Hematopoietic multipotent progenitor cell treated with erythropoietin and hydrocortisone succinate and interleukin-3 and kit ligand, for 17 days (in vitro differentiated cells): ENCODE measurements at regions not wholly inside any gene's neighbourhood (a gene's known extent, or its start where the extent isn't known, plus 50 kb on each side); places are given as distances from the start of the nearest gene placed in this dataset.

Source experiments
- DNase-seq: peaks from one replicate; pipeline ENCODE4 v3.0.0-alpha.2; 2015; ENCODE audit warnings: low spot score

DNA sequence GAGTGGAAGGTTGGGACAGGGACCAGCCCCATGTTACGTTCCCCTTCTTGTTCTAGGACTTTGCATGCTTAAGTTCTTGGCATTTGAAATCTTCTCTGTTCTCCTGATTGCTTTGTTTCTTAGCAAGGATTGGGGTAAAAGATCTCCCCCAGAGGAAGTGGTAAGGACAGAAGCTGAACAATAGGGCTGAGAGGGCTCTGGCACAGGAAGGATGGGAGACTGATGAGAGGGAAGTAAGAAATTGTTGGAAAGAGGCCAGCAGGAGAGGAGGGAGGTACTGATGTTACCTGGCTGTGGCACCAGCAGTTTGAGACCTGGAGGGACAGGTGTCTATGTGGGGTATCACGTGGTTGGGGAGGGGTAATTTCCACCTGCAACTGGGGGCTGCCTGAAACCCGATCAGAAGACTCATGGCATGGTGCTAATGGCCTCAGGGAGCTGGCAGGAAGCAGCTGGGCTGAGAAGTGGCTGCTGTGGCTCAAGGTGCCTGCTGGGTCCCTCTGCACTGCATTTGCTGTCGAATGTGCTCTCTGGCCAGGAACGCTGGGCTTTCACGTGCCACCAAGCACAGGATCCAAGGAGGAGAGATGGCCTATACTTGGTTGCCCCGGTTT lies 108.4 kb downstream of the LSM3 start:
- no peak for DNase-seq

DNA sequence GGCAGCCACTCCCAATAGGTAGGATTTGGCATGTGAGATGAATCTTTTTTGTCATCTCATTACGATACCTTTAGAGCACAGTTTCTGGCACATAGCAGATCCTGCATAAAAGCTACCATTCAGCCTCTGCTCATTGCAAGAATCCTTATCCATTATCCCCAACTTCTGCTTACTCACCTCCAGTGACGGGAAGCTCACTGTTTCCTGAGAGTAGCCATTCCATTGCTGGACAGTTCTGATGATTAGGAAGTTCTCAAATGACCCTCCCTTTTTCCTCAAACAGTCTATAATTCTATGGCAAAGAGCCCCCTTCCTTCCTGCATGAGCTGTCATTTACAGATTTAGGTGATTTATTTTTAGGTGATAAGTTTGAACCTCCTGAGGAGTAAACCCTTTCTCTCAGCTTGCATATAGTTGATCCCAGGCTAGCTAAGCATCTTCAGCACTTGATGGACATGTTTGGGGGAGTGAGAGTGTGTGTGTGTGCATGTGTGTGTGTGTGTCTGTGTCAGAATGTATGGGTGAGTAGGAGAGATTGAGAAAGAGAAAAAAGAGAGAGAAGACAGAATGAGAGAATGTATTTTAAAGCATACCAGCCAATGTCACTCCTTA lies 109.7 kb downstream of the LSM3 start:
- DNase-seq = no peak

DNA sequence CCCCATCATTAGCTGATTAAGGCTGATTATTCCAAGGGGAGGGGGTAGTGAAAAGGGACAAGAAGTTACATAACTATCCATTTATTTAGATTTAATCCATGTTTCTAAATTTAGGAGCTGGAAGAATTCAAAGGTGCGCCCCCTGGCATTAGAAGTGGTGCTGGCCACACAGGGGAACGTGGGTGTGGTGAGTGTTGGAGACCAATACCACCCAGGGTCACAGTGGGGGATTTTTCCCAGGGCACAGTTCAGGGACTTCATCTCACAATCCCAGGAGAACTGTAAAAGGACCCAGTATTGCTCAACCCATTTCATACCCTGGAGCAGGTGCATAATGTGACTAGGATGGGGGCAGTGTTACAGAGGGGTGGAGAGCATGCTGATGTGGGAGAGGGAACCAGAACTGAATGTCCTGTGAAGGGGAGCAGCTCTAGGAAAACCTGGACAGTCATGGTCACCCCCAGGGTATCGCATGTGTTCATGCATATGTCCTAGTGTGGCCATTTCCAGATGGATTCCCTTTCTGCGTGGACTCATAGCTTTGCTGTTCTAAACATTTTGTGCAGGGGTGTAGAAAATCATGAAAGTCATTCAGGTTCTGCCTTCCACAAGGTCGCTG lies 110.3 kb downstream of the LSM3 start:
- no peak for DNase-seq

DNA sequence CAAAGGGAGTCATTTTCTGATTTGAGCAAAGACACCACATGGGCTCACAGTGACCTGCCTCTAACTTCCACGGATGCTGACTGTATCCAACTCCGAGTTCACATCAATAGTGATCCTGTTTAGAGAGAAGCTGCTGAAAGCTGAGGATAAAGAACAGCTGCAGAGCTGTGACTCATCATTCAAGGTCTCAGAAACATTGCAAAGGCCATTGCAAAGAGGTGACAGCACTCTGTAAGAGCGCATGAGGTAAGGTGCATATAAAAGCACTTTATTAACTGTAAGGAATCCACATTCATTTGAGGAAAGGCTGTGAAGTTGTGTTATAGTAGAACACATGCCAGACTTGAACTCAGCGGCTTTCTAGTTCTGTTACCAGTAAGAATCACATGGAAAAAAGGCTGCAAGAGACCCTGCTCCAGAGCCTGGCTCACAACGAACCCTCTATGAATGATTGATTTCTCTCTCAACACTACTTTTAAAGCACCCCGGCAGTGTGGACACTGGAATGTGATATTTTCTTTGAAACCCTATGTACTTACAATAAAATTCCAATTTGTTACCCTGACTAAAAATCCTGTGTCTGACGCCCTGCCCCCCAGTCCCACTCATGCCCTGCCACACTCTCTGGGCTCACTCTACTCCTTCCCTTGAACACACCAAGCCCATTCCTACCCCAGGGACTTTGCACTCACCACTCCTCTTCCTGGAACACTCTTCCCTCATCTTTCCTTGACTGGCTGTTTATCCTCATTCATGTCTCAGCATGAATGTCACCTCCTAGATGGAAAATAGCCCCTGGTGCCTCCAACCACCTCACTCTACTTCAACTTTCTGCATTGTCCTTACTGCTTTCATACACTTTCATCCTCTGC lies 111.2 kb downstream of the LSM3 start:
- no peak for DNase-seq

DNA sequence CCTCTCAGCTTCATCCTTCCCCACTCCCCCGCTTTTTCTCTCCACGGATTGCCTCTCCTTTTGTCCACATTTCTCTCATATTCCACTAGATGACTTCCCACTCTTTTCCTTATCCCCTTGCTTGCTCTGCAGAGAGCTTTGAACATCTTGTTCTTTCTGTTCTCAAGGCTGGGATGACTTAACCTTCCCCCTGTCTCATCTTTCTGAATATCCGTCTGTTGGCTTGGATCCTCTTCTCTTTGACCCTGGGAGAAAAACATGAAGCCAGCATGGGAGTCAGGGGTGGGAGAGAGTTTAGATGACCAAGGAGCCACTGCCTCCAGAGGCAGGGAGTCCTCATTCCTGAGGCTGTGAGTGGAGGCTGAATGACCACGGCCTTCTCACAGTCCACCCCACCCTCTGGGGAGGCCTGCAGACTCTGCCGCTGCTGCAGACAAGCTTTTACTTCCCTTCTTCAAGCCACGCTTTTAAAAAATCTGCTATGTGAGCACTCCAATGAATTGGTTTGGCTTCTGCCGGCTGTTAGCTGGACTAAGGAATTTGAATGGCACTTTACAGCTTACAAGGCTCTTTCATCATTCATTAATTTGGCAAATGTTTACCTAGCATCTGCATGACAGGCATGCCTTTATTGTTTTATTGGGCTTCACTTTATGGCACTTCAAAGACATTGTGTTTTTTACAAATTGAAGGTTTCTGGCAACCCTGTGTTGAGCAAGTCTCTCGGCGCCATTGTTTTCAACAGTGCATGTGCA lies 111.6 kb upstream of the SLC6A6 start:
- no peak for DNase-seq

DNA sequence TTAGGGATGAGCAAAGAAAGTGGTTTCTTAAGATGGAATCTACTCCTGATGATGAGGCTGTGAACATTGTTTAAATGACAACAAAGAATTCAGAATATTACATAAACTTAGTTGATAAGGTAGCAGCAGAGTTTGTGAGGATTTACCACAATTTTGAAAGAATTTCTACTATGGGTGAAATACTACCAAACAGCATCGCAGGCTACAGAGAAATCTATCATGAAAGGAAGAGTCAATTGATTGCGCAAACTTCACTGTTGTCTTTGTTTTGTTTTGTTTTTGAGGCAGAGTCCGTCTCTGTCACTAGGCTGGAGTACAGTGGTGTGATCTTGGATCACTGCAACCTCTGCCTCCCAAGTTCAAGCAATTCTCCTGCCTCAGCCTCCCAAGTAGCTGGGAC lies 107.4 kb upstream of the SLC6A6 start:
- no peak for DNase-seq

DNA sequence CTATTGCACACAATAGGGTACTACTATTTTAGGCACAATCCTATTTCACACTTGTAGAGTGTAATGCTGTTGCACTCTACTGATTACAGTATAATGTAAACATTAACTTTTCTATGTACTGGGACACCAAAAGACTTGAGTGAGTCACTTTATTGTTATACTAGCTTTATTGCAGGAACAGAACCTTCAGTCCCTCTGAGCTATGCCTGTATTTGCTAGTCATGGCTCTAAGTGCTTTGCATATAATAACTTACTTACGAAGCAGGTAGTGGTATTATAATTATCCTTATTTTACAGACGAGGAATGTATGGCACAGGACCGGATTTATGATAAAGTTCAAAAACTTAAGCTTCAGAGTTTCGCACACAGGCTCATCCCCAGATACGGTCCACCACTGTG lies 106.6 kb upstream of the SLC6A6 start:
- DNase-seq = no peak

DNA sequence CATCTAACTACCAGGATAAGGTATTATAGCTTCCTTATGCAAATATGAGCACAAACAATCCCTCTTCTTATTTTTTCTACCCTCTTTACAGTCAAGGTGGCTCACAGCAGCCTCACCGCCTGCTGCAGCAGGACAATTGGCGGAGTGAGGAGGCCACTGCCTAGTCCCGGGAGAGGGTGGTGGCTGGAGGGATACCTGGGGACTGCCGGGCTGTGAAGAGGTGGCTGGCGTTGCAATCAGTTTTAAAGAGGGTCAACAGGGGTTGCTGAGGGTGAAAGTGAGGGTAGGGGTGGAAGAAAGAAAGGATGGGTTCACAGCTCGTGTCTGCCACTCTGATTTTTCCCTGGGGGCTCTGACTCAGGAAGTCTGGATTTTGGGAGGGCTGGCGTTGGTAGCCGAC lies 105.1 kb upstream of the SLC6A6 start:
- DNase-seq = no peak

DNA sequence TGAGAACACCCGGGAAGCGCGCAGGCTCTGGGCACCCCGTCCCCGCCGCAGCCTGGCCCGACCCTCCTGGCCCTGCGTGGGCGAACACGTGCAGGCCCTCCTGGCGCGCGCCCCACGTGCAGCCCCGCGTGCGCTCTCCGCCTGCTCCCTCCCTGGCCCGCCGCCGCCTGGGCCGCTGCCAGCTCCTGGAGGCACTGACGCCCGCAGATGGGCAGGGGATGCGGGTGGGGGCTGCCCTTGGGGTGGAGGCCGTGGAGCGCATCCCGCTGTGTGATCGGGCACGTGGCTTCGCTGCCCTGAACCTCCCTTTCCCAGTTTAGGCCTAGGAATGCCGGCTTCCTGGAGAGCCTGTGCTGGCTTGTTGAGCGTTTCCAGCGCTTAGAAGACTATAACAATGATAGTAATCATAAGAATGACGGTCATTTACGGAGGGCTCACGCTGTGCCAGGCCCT lies 104.6 kb upstream of the SLC6A6 start:
- DNase-seq = no peak

DNA sequence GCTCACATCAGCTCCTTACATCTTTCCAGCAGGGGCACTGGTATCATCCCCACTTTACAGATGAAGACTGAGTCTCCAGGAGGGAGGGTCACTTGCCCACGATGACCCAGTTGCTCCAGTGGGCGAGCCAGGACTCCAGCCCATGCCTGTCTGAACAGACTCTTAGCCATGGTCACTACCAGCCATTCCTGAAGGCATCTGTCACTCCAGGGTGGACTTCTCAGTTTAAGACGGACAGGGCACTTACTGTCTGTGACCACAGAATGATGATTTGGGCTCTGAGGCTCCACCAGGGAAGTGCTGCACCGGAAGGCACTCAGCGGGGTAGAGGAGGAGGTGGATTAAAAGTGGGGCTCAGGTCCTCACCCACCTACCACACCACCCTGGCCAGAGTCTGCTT lies 104.0 kb upstream of the SLC6A6 start:
- DNase-seq = no peak

DNA sequence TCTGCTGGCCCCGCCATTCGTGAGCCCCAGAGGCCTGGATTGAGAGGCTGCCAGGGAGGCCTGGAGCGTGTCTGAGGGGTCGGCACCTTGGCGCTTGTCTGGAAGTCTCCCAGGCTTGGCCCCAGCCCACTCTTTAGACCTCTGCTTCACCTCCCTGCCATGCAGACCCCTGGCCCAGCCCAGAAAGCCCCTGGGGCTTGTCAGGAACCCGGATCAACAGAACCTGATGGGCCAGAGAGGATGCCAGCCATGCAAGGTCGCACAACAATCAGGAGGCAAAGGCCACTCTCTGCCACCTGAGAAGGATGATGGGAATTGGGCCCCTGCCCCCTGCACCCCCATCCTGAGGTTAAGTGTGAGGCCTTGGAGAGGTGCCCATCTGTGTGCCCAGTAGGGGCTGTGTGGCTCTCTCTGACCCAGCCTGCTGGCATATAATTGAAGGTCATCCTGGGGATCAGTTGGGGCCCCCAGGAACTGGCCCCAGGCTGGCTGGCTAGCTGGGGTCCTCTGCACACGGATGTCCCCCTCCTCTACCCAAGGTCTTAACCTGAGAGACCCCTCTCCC lies 103.3 kb upstream of the SLC6A6 start:
- no peak for DNase-seq

DNA sequence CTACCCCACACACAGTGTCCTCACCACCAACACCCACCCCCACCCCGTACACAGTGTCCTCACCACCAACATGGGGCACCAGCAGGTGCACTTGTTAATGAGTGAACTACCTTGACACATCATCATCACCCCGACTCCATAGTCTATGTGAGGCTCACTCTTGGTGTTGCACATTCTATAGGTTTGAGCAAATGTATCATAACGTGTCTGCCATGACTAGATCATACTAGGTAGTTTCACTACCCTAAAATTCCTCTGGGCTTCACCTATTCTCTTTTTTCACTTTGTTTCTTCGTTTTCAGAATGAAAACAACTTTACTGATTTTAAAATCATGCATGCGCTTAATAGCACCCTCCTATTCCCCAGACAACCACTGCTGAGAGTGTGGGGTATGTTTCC lies 102.6 kb upstream of the SLC6A6 start:
- no peak for DNase-seq

DNA sequence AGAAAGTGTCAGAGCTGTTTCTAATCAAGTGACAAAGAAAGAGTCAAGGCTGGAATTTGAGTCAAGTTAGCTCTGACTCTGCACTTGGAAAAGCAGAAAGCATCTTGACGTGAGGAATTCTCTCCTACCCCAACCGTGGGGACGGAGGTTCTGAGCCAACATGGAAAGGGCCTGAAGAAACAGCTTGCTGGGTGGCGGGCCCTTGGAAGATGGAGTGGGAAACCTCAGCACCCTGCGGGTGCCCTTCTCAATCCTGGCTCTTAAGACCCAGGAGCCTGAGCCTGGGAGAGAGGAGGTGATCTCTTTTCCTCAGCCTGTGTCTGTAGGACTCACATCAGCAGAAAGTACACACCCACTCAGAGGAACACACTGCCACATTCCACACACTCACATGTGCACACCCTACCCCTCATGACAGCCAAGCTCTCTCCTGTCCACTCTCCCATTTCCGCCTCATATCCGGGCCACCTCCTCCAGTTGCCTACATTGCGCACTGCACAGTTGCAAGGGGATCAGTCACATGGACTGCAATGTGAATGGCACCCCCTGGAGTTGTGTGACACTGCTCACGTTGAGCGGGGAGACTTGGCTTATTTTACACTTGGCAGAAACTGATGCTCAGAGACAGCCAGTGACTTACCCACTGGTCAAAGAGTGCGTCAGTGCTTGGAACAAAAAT lies 101.5 kb upstream of the SLC6A6 start:
- no peak for DNase-seq

DNA sequence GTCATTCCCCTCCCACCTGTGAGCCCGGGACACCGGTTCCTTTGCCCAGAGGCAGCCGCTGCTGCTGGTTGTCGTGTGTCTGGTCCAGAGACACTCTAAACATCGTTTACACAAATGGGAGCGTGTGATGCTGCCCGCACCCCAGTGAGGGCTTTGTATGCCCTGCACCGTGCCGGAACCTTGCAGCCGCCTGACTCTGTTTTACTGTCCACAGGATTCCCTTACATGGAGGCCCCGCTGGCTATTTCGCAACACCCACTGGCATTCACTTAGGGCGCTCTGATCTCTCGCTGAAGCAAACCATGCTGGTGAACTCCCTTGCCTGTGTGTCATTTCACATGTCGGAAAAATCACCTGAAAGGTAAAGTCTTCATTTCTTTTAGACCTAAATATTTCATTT lies 100.8 kb upstream of the SLC6A6 start:
- no peak for DNase-seq

DNA sequence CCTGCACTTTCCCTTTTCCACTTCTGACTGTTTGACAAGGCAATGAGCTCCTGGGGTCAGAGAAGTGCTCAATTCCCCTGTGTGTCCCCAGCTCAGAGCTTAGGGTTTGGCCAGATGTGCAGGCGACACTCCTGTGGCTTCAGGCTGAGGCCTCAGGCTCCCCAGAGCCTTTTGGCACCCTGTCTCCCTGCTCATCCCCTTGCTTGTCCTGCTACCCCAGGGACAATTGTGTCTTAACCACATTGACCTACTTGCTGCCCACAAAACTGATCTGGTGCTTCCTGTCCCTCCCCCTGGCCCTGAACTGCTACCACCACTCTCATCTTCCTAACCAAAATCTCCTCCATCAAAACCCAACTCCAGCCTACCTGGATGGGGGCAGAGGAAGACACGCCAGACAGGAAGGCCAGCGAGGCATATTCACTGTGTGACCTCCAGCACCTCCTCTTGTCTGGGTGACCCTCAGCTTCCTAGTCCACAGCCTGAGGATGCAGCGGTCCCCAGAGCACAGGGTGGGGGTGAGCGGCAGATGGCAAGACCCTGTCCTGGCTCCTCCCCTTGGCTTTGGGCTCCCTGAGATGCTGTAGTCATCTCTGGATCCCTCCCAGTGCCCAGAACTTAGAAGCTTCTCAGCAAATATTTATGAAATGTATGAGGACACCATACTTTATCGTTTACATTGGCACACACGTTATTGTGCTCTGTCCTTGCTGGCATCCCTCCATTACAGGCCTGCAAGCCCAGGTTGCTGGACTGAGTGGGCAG lies 98.9 kb upstream of the SLC6A6 start:
- DNase-seq = no peak

DNA sequence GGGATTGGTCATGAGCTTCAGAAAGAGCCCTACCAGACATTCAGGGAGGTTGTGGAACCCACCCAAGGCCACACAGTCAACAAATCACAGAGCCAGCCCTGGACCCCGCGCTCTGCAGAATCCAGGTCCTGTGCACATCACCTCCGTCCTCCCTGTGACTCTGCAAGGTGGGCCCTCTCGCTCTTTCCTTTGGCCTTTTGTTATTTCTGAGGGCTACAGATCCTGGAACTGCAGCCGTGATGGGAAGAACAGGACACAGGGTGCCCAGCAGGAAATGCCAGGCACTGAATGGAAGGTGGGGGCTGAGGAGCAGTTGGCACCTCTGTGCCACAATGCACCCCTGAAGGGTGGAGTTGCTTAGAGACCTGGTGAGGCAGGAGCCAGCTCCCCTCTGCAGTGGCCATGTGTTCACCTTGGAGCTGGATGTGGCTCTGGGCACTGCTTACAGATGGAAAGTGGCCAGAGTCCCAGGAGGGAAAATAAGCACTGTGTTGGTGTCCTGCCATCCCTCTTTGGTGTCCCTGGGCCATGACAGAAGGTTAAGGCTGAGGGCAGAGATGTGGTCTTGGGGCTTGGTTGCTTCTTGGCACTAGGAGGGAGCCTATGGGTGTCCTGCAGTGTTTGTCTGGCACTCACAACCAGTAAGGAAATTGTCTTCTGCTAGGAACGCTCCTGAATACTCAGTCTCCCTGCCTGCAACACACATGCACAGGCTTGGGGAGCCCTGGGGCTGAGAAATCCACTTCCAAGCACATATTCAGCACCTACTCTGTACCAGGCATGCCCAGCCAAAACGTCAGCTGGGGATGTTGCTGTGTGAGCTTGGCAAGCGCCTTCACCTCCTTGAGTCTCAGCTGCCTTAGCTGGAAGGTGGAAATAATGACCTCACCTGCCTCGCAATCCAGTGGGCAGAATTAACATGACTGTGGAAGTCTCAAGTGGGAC lies 98.0 kb upstream of the SLC6A6 start:
- no peak for DNase-seq

DNA sequence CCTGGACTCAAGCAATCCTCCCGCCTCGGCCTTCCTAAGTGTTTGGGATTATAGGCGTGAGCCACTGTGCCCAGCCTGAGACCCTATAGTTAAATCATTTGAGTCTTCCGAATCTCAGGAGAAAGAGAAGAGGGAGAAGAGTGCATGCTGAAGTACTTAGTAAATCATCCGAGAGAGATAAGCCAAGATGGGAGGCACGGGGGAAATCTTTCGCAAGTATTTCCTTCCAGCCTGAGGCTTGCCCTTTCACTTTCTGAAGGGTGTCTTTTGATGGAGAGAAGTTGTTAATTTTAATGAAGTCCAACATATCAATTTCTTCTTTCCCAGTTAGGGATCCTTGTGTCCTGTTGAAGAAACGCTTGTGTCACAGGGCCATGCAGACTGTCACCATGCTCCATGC lies 97.1 kb upstream of the SLC6A6 start:
- DNase-seq = no peak

DNA sequence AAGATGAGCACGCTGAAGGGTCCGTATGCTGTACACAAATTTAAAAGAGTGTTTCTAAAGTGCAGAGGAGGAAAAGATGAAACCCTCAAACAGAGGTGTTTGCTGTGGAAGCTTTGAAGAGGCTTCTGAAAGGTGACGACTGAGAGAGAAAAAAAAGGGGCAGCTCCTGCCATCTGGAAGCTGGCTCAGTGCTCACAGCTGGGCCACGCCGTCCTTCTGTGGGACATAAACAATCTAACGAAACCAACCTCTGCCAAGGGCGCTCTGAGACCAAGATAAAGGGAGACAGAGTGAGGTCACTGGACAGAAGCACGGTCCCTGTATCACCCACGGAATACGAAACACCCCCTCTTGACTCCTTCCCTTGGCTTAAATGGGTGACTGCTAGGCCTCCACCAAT lies 96.3 kb upstream of the SLC6A6 start:
- no peak for DNase-seq

DNA sequence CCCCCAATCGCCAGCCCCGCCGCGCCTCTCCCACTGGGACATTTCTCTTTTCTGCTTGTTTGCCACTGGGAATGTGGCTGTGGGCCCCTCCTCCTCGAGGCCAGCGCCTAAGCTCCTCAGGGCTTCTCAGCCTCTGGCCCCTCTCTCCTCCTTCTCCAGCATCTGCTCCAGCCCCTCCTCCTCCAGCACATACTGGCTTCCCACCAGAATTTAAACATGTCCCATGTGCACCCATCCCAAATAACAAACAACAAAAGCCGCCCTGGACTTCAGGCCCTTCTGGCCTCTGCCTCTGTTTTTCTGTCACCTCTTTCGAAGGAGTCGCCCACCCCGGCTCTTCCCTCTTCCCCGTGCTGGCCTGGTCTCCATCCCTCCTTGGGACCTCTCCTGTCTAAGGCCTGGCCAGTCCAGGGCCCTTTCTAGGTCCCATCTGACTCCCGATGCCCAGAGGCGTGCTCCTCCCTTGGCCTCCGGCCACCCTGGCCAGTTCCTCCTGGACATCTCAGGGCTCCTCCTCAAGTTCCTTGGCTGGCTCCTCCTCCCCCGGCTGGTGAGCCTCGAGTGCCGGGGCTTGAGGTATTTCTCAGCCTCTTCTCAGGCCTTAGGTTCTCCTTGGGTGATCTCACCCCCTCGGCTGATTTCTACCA lies 94.6 kb upstream of the SLC6A6 start:
- no peak for DNase-seq
